IPS DF 19.7 (cell line): ENCODE measurements at regions not wholly inside any gene's neighbourhood (a gene's known extent, or its start where the extent isn't known, plus 50 kb on each side); places are given as distances from the start of the nearest gene placed in this dataset.

ENCODE experiments used
- DNase-seq: peaks from one replicate; pipeline ENCODE4 v3.0.0-alpha.2; 2013; ENCODE audit warnings: low read depth, low spot score

GRCh38 chr5:19301271-19301670, 686.7 kb downstream of the CDH18 start:
- no peak for DNase-seq

- DNase-seq: peak; percentile 25
Measured at GRCh38 chr5:19314840-19315239, 673.2 kb downstream of the CDH18 start.

- DNase-seq: no peak
Measured at GRCh38 chr5:19319252-19319651, 668.7 kb downstream of the CDH18 start.

DNA sequence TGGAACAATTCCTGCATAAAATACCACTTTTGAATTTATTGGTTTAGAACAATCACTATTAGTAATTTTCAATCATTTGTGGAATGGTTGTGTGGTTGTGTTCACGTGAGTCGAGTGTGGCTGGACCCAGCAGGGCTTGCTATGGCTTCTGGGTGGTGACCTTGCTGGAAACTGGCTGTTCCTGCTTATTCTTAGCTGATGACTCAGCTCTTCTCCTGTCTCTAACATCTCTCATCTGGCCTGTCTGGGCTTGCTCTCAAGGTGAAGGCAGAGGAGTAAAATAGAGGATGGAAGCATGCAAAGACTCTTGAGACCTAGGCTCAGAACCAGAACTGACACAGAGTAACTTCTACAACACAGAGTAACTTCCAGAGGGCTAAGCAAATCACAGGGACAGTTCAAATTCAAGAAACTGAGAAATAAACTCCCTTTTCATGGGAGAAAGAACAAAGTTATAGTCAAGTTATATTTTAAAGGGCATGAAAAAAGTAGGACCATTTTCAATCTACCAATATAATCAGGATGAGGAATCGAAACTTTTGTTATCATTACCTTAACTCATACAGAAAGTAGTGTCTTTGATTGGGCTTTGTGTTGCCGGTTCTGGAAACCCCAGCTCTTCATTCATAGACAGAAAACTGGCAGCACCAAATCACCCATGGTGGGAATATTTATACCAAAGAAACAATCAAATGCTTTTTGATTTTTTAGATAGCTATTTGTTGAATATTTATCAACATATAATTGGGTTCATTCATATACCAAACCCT, 665.1 kb downstream of the CDH18 start:
- DNase-seq: peak; percentile 5

- DNase-seq: no peak
Measured at GRCh38 chr5:19334278-19334677, 653.7 kb downstream of the CDH18 start.

DNA sequence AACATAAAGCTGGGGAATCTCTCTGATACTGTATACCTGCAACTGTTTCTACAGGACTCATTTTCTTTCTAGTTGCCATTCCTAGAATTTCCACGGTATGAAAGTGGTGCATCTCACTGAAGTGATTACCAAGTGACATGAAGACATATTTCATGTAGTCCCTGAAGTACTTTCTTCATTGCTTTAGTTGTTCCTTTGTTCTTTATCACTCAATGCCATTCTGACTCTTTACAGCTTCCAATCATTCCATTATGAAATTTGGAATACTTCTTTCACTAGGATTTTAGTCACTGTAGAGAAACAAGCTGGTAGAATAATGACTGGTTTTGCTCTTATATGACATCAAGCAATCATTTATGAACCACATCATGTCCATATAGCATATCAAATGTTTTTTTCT, 645.1 kb downstream of the CDH18 start:
- no peak for DNase-seq

GRCh38 chr5:19352120-19352519, 635.9 kb downstream of the CDH18 start:
- no peak for DNase-seq

- DNase-seq: no peak
Measured at GRCh38 chr5:19369048-19369447, 619.0 kb downstream of the CDH18 start.

DNA sequence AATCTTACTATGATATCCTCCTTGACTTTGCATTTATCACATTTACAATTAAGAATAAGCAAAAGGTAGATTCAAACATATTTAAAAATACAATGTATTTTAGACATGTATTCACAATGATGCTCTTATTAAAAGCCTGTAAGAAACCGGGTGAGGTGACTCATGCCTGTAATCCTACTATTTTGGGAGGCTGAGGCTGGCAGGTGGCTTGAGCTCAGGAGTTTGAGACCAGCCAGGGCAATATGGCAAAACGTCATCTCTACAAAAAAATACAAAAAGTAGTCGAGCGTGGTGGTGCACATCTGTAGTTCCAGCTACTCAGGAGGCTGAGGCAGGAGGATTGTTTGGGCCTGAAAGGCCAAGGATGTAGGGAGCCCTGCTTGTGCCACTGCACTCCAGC, 618.4 kb downstream of the CDH18 start:
- DNase-seq: no peak

DNA sequence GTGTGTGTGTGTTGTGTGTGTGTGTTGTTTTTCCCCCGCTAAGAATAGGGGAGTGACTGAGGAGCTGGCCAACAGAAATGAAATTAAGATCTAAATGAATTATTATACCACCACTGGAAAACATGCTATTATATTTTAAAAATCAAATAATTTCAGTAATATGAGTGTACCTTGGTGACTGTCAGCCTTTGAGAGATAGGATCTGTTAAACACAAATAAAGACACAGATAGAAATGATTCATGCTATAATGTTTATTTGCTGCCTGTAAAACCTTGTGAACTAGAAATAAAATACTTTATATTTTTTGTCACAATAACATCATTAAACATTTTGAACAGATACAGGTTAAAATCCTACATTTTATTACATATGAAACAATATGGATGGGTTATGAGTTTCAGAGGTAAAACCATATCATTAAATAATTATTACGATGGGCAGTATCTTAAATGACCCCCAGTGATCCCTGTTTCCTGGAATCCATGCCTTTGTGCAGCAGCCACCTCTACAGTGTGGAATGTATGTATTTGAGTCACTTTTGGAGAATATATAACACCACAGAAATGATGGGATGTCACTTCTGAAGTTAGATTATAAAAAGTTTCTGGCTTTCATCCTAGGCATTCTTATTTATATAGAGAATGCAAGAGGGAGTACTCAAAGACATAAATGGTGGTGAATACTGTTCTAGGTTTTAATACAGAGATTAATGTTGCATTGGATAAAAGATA, 617.2 kb downstream of the CDH18 start:
- DNase-seq: no peak

- no peak for DNase-seq
Measured at GRCh38 chr5:19388391-19388790, 599.6 kb downstream of the CDH18 start.

GRCh38 chr5:19401032-19401431, 587.0 kb downstream of the CDH18 start:
- DNase-seq: no peak

- no peak for DNase-seq
Measured at GRCh38 chr5:19406576-19407365, 581.2 kb downstream of the CDH18 start.

DNA sequence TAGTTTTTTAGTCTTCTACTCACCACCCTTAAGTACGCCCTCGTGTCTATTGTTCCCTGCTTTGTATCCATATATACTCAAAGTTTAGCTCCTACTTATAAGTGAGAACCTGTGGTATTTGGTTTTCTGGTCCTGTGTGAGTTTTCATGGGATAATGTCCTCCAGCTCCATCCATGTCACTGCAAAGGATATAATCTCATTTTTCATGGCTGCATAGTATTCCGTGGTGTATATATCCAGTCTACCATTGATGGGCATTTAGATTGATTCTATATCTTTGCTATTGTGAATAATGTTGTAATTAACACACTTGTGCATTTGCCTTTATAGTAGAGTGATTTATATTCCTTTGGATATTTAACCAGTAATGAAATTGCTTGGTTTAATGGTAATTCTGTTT, 579.9 kb downstream of the CDH18 start:
- no peak for DNase-seq

- DNase-seq: no peak
Measured at GRCh38 chr5:19411936-19412335, 576.1 kb downstream of the CDH18 start.
